ENCODE measurements at regions not wholly inside any gene's neighbourhood (a gene's known extent, or its start where the extent isn't known, plus 50 kb on each side); places are given as distances from the start of the nearest gene placed in this dataset.

DNA sequence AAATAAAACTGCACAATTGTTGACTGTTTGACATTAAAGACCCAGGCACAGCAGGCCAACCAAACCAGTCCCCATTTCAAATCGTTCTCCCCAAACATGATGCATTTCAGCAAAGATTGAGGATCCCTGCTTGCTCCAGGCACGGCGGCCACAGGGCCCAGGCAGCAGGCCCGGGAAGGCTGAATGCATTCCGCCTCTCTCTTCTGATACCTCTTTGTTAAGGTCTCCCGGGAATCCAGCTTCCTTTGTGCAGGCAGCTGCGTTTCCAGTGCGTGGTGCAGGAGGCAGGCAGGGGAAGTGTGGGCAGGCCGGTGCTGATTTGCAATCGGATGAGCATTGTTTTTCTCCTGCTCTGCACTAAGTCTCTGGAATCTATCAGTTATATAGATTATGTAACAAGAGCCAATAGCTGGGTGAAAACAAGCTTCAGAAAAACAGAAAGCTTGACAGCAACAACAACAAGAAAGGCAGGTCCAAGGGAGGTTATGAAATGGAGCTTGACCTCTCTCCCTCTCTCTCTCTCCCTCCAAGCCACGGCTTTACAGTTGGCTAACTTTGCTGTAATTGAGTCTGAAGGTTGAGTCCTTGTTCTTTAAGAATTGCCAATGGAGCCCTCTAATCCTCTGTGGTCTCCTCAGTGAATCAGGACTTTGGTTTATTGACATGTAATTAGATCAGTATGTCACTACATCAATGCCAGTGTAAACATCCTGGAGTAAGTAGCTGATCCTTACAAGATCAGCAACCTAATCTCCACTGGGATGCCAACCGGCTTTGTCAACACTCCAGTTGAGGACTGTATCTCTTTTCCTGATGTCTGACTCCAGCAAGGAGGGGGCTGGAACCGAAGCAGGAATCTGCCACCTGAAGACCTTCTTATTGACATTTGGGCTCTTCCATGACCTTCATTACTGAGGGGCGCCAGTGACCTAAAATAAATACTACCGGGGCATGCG, 338.0 kb downstream of the TEX29 start:
- H3K36me3 ChIP-seq (ENCODE audit: insufficient read depth, low read length): no peaks in the 10 kb centered on the region
- no peak overlapping the region for H3K27ac ChIP-seq (ENCODE audit: low read depth, low read length)
- H3K9me3 ChIP-seq (ENCODE audit: low read depth, low read length): no peaks in the 10 kb centered on the region
- no peaks in the 10 kb centered on the region for H3K79me2 ChIP-seq (ENCODE audit: insufficient read depth, low read length)
- TF ChIP-seq, protein P1, sequence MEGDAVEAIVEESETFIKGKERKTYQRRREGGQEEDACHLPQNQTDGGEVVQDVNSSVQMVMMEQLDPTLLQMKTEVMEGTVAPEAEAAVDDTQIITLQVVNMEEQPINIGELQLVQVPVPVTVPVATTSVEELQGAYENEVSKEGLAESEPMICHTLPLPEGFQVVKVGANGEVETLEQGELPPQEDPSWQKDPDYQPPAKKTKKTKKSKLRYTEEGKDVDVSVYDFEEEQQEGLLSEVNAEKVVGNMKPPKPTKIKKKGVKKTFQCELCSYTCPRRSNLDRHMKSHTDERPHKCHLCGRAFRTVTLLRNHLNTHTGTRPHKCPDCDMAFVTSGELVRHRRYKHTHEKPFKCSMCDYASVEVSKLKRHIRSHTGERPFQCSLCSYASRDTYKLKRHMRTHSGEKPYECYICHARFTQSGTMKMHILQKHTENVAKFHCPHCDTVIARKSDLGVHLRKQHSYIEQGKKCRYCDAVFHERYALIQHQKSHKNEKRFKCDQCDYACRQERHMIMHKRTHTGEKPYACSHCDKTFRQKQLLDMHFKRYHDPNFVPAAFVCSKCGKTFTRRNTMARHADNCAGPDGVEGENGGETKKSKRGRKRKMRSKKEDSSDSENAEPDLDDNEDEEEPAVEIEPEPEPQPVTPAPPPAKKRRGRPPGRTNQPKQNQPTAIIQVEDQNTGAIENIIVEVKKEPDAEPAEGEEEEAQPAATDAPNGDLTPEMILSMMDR (IDR thresholded peaks at IDR 0.05; ENCODE audit: extremely low read depth, low read depth, low read length): no peak
- no peaks in the 10 kb centered on the region for H4K20me1 ChIP-seq (ENCODE audit: insufficient read depth, low read length)
- no peak overlapping the region for H2AFZ ChIP-seq (ENCODE audit: low read length)
- no peak for DNase-seq (ENCODE audit: insufficient read length, low spot score, missing footprints)
- no peak overlapping the region for H3K4me3 ChIP-seq (ENCODE audit: insufficient read depth, low read length)
- H3K4me1 ChIP-seq (ENCODE audit: insufficient read depth, low read length): no peaks in the 10 kb centered on the region
- H3K4me2 ChIP-seq (ENCODE audit: insufficient read depth, low read length): no peak overlapping the region
- H3K27me3 ChIP-seq (ENCODE audit: insufficient read depth, low read length): no peaks in the 10 kb centered on the region

DNA sequence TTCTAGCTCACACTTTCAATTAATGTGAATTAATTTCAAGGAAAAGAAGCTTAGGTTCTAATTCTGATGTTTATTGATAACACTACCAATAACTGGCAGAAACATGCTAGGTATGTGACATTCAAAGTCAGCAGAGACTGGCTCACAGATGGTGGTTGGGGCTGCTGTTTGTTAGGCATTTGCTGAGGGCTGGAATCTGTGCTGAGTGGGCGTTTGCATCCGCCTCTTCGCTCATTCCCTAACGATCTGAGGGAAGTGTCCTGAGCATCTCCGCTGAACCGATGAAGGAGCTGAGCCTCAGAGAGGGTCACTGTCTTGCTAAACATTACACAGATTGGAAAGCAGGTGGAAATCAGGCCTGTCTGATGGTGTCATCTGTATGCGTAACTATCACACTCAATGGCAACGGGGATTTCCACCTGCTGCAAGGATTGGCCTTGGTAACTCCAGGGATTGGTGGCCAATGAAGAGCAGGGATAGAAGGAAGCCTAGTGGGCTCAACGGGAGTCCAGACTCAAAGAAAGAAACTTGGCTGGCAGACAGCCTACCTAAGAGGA, 338.9 kb downstream of the TEX29 start:
- Histone ChIP-seq H2AFZ (ENCODE audit: low read length) (no peak overlapping the region), H3K79me2 (ENCODE audit: insufficient read depth, low read length) (no peaks in the 10 kb centered on the region), H3K27me3 (ENCODE audit: insufficient read depth, low read length) (no peaks in the 10 kb centered on the region), H3K9me3 (ENCODE audit: low read depth, low read length) (no peaks in the 10 kb centered on the region), H3K4me3 (ENCODE audit: insufficient read depth, low read length) (no peak overlapping the region), H3K4me1 (ENCODE audit: insufficient read depth, low read length) (no peaks in the 10 kb centered on the region), H3K4me2 (ENCODE audit: insufficient read depth, low read length) (no peak overlapping the region), H3K27ac (ENCODE audit: low read depth, low read length) (no peak overlapping the region), H4K20me1 (ENCODE audit: insufficient read depth, low read length) (no peaks in the 10 kb centered on the region), H3K36me3 (ENCODE audit: insufficient read depth, low read length) (no peaks in the 10 kb centered on the region)
- TF ChIP-seq, protein P1 (IDR thresholded peaks at IDR 0.05; ENCODE audit: extremely low read depth, low read depth, low read length): no peak
- no peak for DNase-seq (ENCODE audit: insufficient read length, low spot score, missing footprints)

DNA sequence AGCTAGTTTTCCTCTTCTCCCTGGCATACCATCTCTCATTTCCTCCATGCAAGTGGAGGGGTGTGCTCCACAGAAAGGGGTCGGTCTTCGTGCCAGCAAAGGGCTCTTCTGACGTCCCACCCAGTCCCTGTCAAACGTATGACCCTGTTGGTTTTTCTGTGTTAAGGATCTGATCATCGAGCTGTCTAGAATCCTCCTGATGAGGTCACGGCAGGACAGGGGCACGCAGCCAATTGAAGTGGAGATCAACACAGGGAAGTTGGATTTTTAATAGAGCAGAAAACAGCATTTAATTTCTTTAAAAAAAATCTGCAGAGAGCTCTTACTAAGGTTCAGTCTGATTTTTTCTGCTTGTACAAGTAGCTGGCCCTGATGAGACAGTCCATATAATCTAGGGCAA, 339.4 kb downstream of the TEX29 start:
- Histone ChIP-seq H3K4me2 (ENCODE audit: insufficient read depth, low read length) (no peak overlapping the region), H4K20me1 (ENCODE audit: insufficient read depth, low read length) (no peaks in the 10 kb centered on the region), H3K36me3 (ENCODE audit: insufficient read depth, low read length) (no peaks in the 10 kb centered on the region), H3K27ac (ENCODE audit: low read depth, low read length) (no peak overlapping the region), H2AFZ (ENCODE audit: low read length) (no peak overlapping the region), H3K4me3 (ENCODE audit: insufficient read depth, low read length) (no peak overlapping the region), H3K9me3 (ENCODE audit: low read depth, low read length) (no peaks in the 10 kb centered on the region), H3K79me2 (ENCODE audit: insufficient read depth, low read length) (no peaks in the 10 kb centered on the region), H3K4me1 (ENCODE audit: insufficient read depth, low read length) (no peaks in the 10 kb centered on the region), H3K27me3 (ENCODE audit: insufficient read depth, low read length) (no peaks in the 10 kb centered on the region)
- DNase-seq (ENCODE audit: insufficient read length, low spot score, missing footprints): no peak
- TF ChIP-seq, protein P1 (IDR thresholded peaks at IDR 0.05; ENCODE audit: extremely low read depth, low read depth, low read length): no peak

DNA sequence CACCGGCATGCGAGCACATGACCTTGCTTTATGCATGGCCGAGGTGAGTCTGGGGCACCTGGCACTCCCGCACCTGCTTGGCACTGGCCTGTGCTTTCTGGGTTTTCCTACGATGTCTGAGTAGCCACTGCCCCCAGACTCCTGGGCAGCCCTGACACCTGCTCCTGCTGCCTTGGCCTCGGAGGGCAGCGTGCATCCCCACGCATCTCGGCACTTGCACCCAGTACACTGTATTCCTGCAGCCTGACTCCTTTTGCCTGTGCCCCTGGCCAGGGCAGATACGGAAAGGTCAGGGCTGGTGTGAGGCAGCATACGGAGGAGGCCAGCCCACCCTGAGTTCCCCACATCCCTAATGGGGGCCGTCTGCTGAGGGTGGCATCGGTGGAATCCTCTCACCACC, 340.6 kb downstream of the TEX29 start:
- no peak for DNase-seq (ENCODE audit: insufficient read length, low spot score, missing footprints)
- TF ChIP-seq, protein P1 (IDR thresholded peaks at IDR 0.05; ENCODE audit: extremely low read depth, low read depth, low read length): no peak
- Histone ChIP-seq H3K79me2 (ENCODE audit: insufficient read depth, low read length) (no peaks in the 10 kb centered on the region), H3K9me3 (ENCODE audit: low read depth, low read length) (no peaks in the 10 kb centered on the region), H3K27ac (ENCODE audit: low read depth, low read length) (no peak overlapping the region), H4K20me1 (ENCODE audit: insufficient read depth, low read length) (no peaks in the 10 kb centered on the region), H3K4me1 (ENCODE audit: insufficient read depth, low read length) (no peaks in the 10 kb centered on the region), H2AFZ (ENCODE audit: low read length) (no peak overlapping the region), H3K4me2 (ENCODE audit: insufficient read depth, low read length) (no peak overlapping the region), H3K4me3 (ENCODE audit: insufficient read depth, low read length) (no peak overlapping the region), H3K36me3 (ENCODE audit: insufficient read depth, low read length) (no peaks in the 10 kb centered on the region), H3K27me3 (ENCODE audit: insufficient read depth, low read length) (no peaks in the 10 kb centered on the region)
